H9 (cell line): ENCODE measurements at regions not wholly inside any gene's neighbourhood (a gene's known extent, or its start where the extent isn't known, plus 50 kb on each side); places are given as distances from the start of the nearest gene placed in this dataset.

Experiments used
- DNase-seq: peaks from one replicate; pipeline ENCODE4 v3.0.0-alpha.2; 2017
- H2AFZ ChIP-seq: one replicate; pipeline ENCODE4 v1.6.1; 2013; ENCODE audit warnings: mild to moderate bottlenecking, low read length, control low read depth, moderate library complexity
- H2AK5ac ChIP-seq: 2 replicates; pipeline ENCODE4 v1.6.1; 2013; ENCODE audit warnings: low read length, control low read depth, mixed read lengths; ENCODE audit not compliant: insufficient read length
- H2BK120ac ChIP-seq: one replicate; pipeline ENCODE4 v1.6.1; 2013; ENCODE audit warnings: low read depth, mild to moderate bottlenecking, low read length, control low read depth, inconsistent platforms; ENCODE audit not compliant: poor library complexity, severe bottlenecking
- H2BK12ac ChIP-seq: 2 replicates; pipeline ENCODE4 v1.6.1; 2013; ENCODE audit warnings: low read length, control low read depth, mixed read lengths, low read depth; ENCODE audit not compliant: insufficient read length
- H2BK15ac ChIP-seq: 2 replicates; pipeline ENCODE4 v1.6.1; 2013; ENCODE audit warnings: low read depth, low read length, control low read depth
- H2BK20ac ChIP-seq: one replicate; pipeline ENCODE4 v1.6.1; 2013; ENCODE audit warnings: low read depth, mild to moderate bottlenecking, low read length, control low read depth, inconsistent platforms; ENCODE audit not compliant: poor library complexity, severe bottlenecking
- H2BK5ac ChIP-seq: 2 replicates; pipeline ENCODE4 v1.6.1; 2013; ENCODE audit warnings: low read length, control low read depth, mixed read lengths; ENCODE audit not compliant: insufficient read length
- H3K14ac ChIP-seq: 2 replicates; pipeline ENCODE4 v1.6.1; 2013; ENCODE audit warnings: low read length, control low read depth; ENCODE audit not compliant: insufficient read depth
- H3K18ac ChIP-seq: 2 replicates; pipeline ENCODE4 v1.6.1; 2013; ENCODE audit warnings: low read depth, mild to moderate bottlenecking, mixed read lengths, low read length, control low read depth; ENCODE audit not compliant: insufficient read length
- H3K23ac ChIP-seq: 2 replicates; pipeline ENCODE4 v1.6.1; 2013; ENCODE audit warnings: low read length, control low read depth, mixed read lengths, low read depth; ENCODE audit not compliant: insufficient read length
- H3K23me2 ChIP-seq: 2 replicates; pipeline ENCODE4 v1.6.1; 2013; ENCODE audit warnings: low read depth, mild to moderate bottlenecking, mixed read lengths, low read length, control low read depth; ENCODE audit not compliant: insufficient read length, poor library complexity, severe bottlenecking
- H3K27ac ChIP-seq: 2 replicates; pipeline ENCODE4 v1.5.1; 2013; ENCODE audit warnings: low read length, control low read depth, mixed read lengths, low read depth; ENCODE audit not compliant: insufficient read length
- H3K27me3 ChIP-seq: 2 replicates; pipeline ENCODE4 v1.6.1; 2013; ENCODE audit warnings: low read length, control low read depth, inconsistent platforms; ENCODE audit not compliant: insufficient read depth
- H3K4ac ChIP-seq: 2 replicates; pipeline ENCODE4 v1.6.1; 2013; ENCODE audit warnings: low read depth, mild to moderate bottlenecking, control low read depth, inconsistent platforms, low read length, moderate library complexity
- H3K4me1 ChIP-seq: 2 replicates; pipeline ENCODE4 v1.6.1; 2013; ENCODE audit warnings: low read length, control low read depth, inconsistent platforms; ENCODE audit not compliant: insufficient read depth
- H3K4me2 ChIP-seq: 2 replicates; pipeline ENCODE4 v1.6.1; 2013; ENCODE audit warnings: low read length, control low read depth, mixed read lengths; ENCODE audit not compliant: insufficient read length, insufficient read depth
- H3K56ac ChIP-seq: 2 replicates; pipeline ENCODE4 v1.6.1; 2013; ENCODE audit warnings: low read depth, mild to moderate bottlenecking, mixed read lengths, low read length, control low read depth; ENCODE audit not compliant: insufficient read length
- H3K79me1 ChIP-seq: 2 replicates; pipeline ENCODE4 v1.6.1; 2013; ENCODE audit warnings: low read depth, mild to moderate bottlenecking, moderate library complexity, low read length, control low read depth, inconsistent platforms; ENCODE audit not compliant: insufficient read depth, poor library complexity, severe bottlenecking
- H3K79me2 ChIP-seq: 2 replicates; pipeline ENCODE4 v1.6.1; 2013; ENCODE audit warnings: low read length, control low read depth, inconsistent platforms; ENCODE audit not compliant: insufficient read depth
- H3K9ac ChIP-seq: 2 replicates; pipeline ENCODE4 v1.6.1; 2013; ENCODE audit warnings: low read length, control low read depth, mixed read lengths; ENCODE audit not compliant: insufficient read length; ENCODE audit errors: extremely low read depth
- H3K9me3 ChIP-seq: one replicate; pipeline ENCODE4 v1.6.1; 2013; ENCODE audit warnings: low read depth, low read length, inconsistent platforms; ENCODE audit not compliant: control insufficient read depth
- H3T11ph ChIP-seq: one replicate; pipeline ENCODE4 v1.6.1; 2013; ENCODE audit warnings: mild to moderate bottlenecking, low read length, control low read depth, inconsistent platforms
- H4K20me1 ChIP-seq: one replicate; pipeline ENCODE4 v1.6.1; 2013; ENCODE audit not compliant: control insufficient read depth, insufficient read length, insufficient read depth
- H4K5ac ChIP-seq: 2 replicates; pipeline ENCODE4 v1.6.1; 2013; ENCODE audit warnings: low read depth, mild to moderate bottlenecking, mixed read lengths, low read length, control low read depth; ENCODE audit not compliant: insufficient read length
- H4K8ac ChIP-seq: replicated peaks from 2 replicates; pipeline ENCODE4 v1.6.1; 2013; ENCODE audit warnings: low read length, control low read depth, mixed read lengths, low read depth; ENCODE audit not compliant: insufficient read length
- H4K91ac ChIP-seq: 2 replicates; pipeline ENCODE4 v1.6.1; 2013; ENCODE audit warnings: low read depth, mild to moderate bottlenecking, moderate library complexity, mixed read lengths, low read length, control low read depth; ENCODE audit not compliant: insufficient read length
- H3K27ac Mint-ChIP-seq, 3 experiments: 2 replicates in 2 of 3; 3 replicates in 1 of 3; pipeline ENCODE4 v1.8.0; 2020 to 2021; ENCODE audit warnings: mixed read lengths in 3 of 3, mild to moderate bottlenecking in 1 of 3, moderate library complexity in 1 of 3
- H3K27me3 Mint-ChIP-seq: 2 replicates; pipeline ENCODE4 v1.8.0; 2021; ENCODE audit warnings: low read depth, mild to moderate bottlenecking, moderate library complexity, mixed read lengths
- H3K36me3 Mint-ChIP-seq, 3 experiments: 2 replicates in 2 of 3; 3 replicates in 1 of 3; pipeline ENCODE4 v1.8.0; 2020 to 2021; ENCODE audit warnings: low read depth in 3 of 3, mixed read lengths in 3 of 3; ENCODE audit not compliant: insufficient read depth in 1 of 3
- H3K4me1 Mint-ChIP-seq, 2 experiments: 2 replicates each; pipeline ENCODE4 v1.8.0; 2020; ENCODE audit warnings: mixed read lengths in 2 of 2
- H3K4me3 Mint-ChIP-seq, 2 experiments: 2 replicates in 1 of 2; 3 replicates in 1 of 2; pipeline ENCODE4 v1.8.0; 2020 to 2021; ENCODE audit warnings: mild to moderate bottlenecking in 2 of 2, mixed read lengths in 2 of 2, moderate library complexity in 1 of 2
- H3K9me3 Mint-ChIP-seq, 2 experiments: 2 replicates in 1 of 2; 3 replicates in 1 of 2; pipeline ENCODE4 v1.8.0; 2020; ENCODE audit warnings: mild to moderate bottlenecking in 2 of 2, mixed read lengths in 2 of 2, moderate library complexity in 1 of 2
- WGBS: extraction: QIAGEN DNeasy Blood & Tissue Kit; methylation state at CpG from one replicate; pipeline ENCODE4 v1.1.7; 2013; ENCODE audit warnings: missing lambda C conversion rate, low lambda C conversion rate, mixed read lengths; ENCODE audit not compliant: insufficient read length; ENCODE audit errors: extremely low coverage; 5-methylcytosine and 5-hydroxymethylcytosine counted together
- TF ChIP-seq, protein P1 (sequence below): fragments of 200-600 bp; sonication (generic); conservative IDR thresholded peaks from 3 replicates; pipeline ENCODE4 v1.8.0; 2021; ENCODE audit warnings: antibody characterized with exemption, mild to moderate bottlenecking

DNA sequence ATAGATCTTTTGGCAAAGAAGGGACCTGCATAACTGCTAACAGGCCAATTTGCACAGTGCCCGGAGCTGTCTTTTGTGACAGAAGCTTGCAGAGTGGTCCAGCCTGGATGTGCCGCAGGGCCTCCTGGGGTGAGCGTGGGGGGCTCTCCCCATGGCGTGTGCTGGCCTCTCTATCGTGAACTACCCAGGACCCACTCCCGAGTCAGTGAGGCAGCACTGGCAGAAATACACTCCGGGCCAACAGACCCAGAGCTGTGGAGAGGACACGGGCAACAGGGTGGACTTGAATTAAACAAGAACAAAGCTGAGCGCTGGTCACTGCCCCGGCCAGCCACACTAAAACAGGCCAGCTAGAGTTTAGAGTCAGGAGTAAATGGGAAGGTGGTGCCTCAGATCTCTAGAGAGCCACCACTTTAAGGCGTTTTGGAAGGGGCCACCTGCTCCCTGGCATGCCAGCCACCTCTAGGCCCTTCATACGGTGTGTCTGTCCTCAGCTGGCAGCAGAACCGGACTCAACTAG, 152.1 kb downstream of the KLF13 start:
- Histone ChIP-seq H4K8ac (no peak overlapping the region), H2BK12ac (no peak overlapping the region), H3K56ac (no peak overlapping the region), H2BK15ac (no peak overlapping the region), H3K4ac (no peak overlapping the region), H2AK5ac (no peak overlapping the region), H3K14ac (no peak overlapping the region), H3K9me3 (no peaks in the 10 kb centered on the region), H4K20me1 (no peaks in the 10 kb centered on the region), H4K91ac (no peak overlapping the region), H2AFZ (no peak overlapping the region), H2BK5ac (no peak overlapping the region), H3T11ph (no peak overlapping the region), H3K23me2 (no peaks in the 10 kb centered on the region), H3K27ac (no peak overlapping the region), H3K18ac (no peak overlapping the region), H3K23ac (no peak overlapping the region), H3K4me1 (no peaks in the 10 kb centered on the region), H2BK120ac (no peak overlapping the region), H2BK20ac (no peak overlapping the region), H3K79me2 (no peaks in the 10 kb centered on the region), H3K4me2 (no peak overlapping the region), H4K5ac (no peak overlapping the region), H3K9ac (no peak overlapping the region), H3K79me1 (no peaks in the 10 kb centered on the region), H3K27me3 (peaks cover 13% of the 10 kb centered on the region)
- Mint-ChIP-seq H3K4me3 (no peak overlapping the region), H3K4me1 (0 out of 4 replicates have a peak, but pooled peaks cover 0 to 4% of the 10 kb centered on the region in 2 experiments), H3K36me3 (peaks cover 0 to 2% (median 0%) of the 10 kb centered on the region in 3 experiments; a peak in 1 of 7 replicates), H3K9me3 (peaks cover 0 to 2% of the 10 kb centered on the region in 2 experiments; a peak in 1 of 5 replicates), H3K27me3 (peaks cover 26% of the 10 kb centered on the region), H3K27ac (no peak overlapping the region)
- DNase-seq = peak; percentile 20
- TF ChIP-seq, protein P1, sequence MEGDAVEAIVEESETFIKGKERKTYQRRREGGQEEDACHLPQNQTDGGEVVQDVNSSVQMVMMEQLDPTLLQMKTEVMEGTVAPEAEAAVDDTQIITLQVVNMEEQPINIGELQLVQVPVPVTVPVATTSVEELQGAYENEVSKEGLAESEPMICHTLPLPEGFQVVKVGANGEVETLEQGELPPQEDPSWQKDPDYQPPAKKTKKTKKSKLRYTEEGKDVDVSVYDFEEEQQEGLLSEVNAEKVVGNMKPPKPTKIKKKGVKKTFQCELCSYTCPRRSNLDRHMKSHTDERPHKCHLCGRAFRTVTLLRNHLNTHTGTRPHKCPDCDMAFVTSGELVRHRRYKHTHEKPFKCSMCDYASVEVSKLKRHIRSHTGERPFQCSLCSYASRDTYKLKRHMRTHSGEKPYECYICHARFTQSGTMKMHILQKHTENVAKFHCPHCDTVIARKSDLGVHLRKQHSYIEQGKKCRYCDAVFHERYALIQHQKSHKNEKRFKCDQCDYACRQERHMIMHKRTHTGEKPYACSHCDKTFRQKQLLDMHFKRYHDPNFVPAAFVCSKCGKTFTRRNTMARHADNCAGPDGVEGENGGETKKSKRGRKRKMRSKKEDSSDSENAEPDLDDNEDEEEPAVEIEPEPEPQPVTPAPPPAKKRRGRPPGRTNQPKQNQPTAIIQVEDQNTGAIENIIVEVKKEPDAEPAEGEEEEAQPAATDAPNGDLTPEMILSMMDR = no peak
- no CpG with 5 or more reads among the region's 13 CpGs for WGBS
